ENCODE measurements at regions not wholly inside any gene's neighbourhood (a gene's known extent, or its start where the extent isn't known, plus 50 kb on each side); places are given as distances from the start of the nearest gene placed in this dataset.

DNA sequence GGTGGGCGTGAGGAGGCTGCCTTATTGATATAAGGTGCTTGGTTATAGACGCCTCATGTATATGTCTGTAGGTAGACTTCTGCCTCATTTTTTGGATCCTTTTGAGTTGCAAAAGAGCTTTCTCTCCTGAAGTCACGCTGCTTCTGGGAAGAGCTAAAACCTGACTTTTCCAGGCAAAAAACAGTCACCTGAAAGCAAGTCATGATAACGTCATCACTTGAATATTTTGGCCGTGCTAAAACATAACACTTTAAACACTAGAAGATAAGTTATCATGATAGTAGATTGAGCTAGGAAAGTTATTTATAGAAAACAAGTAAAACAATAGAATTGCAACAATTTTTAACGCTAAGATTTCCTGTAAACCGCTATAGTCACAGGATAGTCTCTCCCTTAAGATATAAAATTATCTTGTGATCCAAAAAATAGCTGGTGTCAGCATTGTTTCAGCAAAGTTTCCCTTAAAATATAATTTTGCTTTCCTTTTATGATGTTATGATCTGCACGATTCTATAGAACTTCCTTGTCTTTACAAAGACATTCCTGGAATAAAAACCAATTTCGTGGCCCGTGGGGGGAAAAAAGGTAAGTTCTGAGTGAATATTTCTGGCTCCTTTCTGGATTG lies 69.0 kb upstream of the AKAP12 start:
- no peaks in the 10 kb centered on the region for H3K9me2 ChIP-seq
- H3K36me3 ChIP-seq (replicated peaks in 1 of 2; ENCODE audit: control insufficient read depth in 1 of 2, insufficient read depth in 2 of 2, low read length in 1 of 2): no peaks in the 10 kb centered on the region
- peaks cover 4% of the 10 kb centered on the region for H3F3A ChIP-seq (replicated peaks; ENCODE audit: insufficient read depth)
- TF ChIP-seq SMC3 (IDR thresholded peaks at IDR 0.05; ENCODE audit: low read depth, low read length): no peak
- TF ChIP-seq, protein P1, sequence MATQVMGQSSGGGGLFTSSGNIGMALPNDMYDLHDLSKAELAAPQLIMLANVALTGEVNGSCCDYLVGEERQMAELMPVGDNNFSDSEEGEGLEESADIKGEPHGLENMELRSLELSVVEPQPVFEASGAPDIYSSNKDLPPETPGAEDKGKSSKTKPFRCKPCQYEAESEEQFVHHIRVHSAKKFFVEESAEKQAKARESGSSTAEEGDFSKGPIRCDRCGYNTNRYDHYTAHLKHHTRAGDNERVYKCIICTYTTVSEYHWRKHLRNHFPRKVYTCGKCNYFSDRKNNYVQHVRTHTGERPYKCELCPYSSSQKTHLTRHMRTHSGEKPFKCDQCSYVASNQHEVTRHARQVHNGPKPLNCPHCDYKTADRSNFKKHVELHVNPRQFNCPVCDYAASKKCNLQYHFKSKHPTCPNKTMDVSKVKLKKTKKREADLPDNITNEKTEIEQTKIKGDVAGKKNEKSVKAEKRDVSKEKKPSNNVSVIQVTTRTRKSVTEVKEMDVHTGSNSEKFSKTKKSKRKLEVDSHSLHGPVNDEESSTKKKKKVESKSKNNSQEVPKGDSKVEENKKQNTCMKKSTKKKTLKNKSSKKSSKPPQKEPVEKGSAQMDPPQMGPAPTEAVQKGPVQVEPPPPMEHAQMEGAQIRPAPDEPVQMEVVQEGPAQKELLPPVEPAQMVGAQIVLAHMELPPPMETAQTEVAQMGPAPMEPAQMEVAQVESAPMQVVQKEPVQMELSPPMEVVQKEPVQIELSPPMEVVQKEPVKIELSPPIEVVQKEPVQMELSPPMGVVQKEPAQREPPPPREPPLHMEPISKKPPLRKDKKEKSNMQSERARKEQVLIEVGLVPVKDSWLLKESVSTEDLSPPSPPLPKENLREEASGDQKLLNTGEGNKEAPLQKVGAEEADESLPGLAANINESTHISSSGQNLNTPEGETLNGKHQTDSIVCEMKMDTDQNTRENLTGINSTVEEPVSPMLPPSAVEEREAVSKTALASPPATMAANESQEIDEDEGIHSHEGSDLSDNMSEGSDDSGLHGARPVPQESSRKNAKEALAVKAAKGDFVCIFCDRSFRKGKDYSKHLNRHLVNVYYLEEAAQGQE (IDR thresholded peaks at IDR 0.05; ENCODE audit: low read depth, low read length): no peak
- TF ChIP-seq YY1 (IDR thresholded peaks at IDR 0.05; ENCODE audit: low read depth): no peak
- TF ChIP-seq TCF12 (IDR thresholded peaks at IDR 0.05): no peak
- TF ChIP-seq RCOR1 (IDR thresholded peaks at IDR 0.05; ENCODE audit: low read length): no peak
- TF ChIP-seq, protein P2, sequence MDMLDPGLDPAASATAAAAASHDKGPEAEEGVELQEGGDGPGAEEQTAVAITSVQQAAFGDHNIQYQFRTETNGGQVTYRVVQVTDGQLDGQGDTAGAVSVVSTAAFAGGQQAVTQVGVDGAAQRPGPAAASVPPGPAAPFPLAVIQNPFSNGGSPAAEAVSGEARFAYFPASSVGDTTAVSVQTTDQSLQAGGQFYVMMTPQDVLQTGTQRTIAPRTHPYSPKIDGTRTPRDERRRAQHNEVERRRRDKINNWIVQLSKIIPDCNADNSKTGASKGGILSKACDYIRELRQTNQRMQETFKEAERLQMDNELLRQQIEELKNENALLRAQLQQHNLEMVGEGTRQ (IDR thresholded peaks at IDR 0.05; ENCODE audit: borderline replicate concordance, low read depth, low read length): no peak
- TF ChIP-seq MEF2A (IDR thresholded peaks at IDR 0.05; ENCODE audit: borderline replicate concordance, low read depth): no peak
- no peak for TF ChIP-seq FOSL2 (IDR thresholded peaks at IDR 0.05; ENCODE audit: borderline replicate concordance, low read depth)
- TF ChIP-seq TAF1 (IDR thresholded peaks at IDR 0.05; ENCODE audit: borderline replicate concordance, low read depth, low read length): no peak
- H3K79me2 ChIP-seq (ENCODE audit: insufficient read depth): no peaks in the 10 kb centered on the region
- H3K27ac ChIP-seq (ENCODE audit: low read depth in 2 of 2, low read length in 1 of 2): no peak overlapping the region
- H3K4me2 ChIP-seq: no peak overlapping the region
- no peak for DNase-seq
- CTCF ChIA-PET: no interaction called here
- H3K9me3 ChIP-seq: no peaks in the 10 kb centered on the region
- no peak overlapping the region for H3K9ac ChIP-seq
- no peaks in the 10 kb centered on the region for H3K4me1 ChIP-seq (ENCODE audit: control insufficient read depth in 1 of 2, insufficient read depth in 2 of 2, low read depth in 1 of 2, low read length in 1 of 2)
- 96% methylated on average over 10 of the region's 10 CpGs for WGBS (ENCODE audit: low lambda C conversion rate)
- H3K4me3 ChIP-seq (ENCODE audit: low read depth in 2 of 2, low read length in 1 of 2): no peak overlapping the region
- no peaks in the 10 kb centered on the region for H4K20me1 ChIP-seq (ENCODE audit: insufficient read depth)
- POLR2A ChIA-PET: no interaction called here
- H2AFZ ChIP-seq (ENCODE audit: low read depth): no peak overlapping the region
- no peaks in the 10 kb centered on the region for H3K27me3 ChIP-seq (ENCODE audit: insufficient read depth)

GRCh38 chr6:151172751-151173150 lies 67.0 kb upstream of the AKAP12 start:
- Histone ChIP-seq H3K27me3 (ENCODE audit: insufficient read depth) (no peaks in the 10 kb centered on the region), H3K9me3 (no peaks in the 10 kb centered on the region), H3K27ac (ENCODE audit: low read depth in 2 of 2, low read length in 1 of 2) (no peak overlapping the region), H3K9ac (no peak overlapping the region), H3K4me1 (ENCODE audit: control insufficient read depth in 1 of 2, insufficient read depth in 2 of 2, low read depth in 1 of 2, low read length in 1 of 2) (no peaks in the 10 kb centered on the region), H3F3A (replicated peaks; ENCODE audit: insufficient read depth) (peaks cover 7% of the 10 kb centered on the region), H3K4me3 (ENCODE audit: low read depth in 2 of 2, low read length in 1 of 2) (no peak overlapping the region), H4K20me1 (ENCODE audit: insufficient read depth) (no peaks in the 10 kb centered on the region), H3K9me2 (no peaks in the 10 kb centered on the region), H3K36me3 (replicated peaks in 1 of 2; ENCODE audit: control insufficient read depth in 1 of 2, insufficient read depth in 2 of 2, low read length in 1 of 2) (no peaks in the 10 kb centered on the region), H3K4me2 (no peak overlapping the region), H2AFZ (ENCODE audit: low read depth) (no peak overlapping the region), H3K79me2 (ENCODE audit: insufficient read depth) (no peaks in the 10 kb centered on the region)
- WGBS (ENCODE audit: low lambda C conversion rate): 74% methylated on average over 3 of the region's 3 CpGs
- POLR2A ChIA-PET: no interaction called here
- no peak for DNase-seq
- CTCF ChIA-PET: no interaction called here
- no peak for TF ChIP-seq CHD2 (IDR thresholded peaks at IDR 0.05; ENCODE audit: low read length, partially characterized antibody)
- no peak for TF ChIP-seq GATA2 (CRISPR knock-in tag; IDR thresholded peaks at IDR 0.05)
- no peak for TF ChIP-seq RCOR1 (IDR thresholded peaks at IDR 0.05; ENCODE audit: low read length)
